OCI-LY1 (cell line): ENCODE measurements at regions not wholly inside any gene's neighbourhood (a gene's known extent, or its start where the extent isn't known, plus 50 kb on each side); places are given as distances from the start of the nearest gene placed in this dataset.

Experiments used
- H2AFZ ChIP-seq: fragments of 200-600 bp; sonication (generic), shearing (Covaris generic); 2 replicates; pipeline ENCODE4 v1.6.0; 2014; ENCODE audit warnings: antibody characterized with exemption, mild to moderate bottlenecking, low read length
- H3F3A ChIP-seq: fragments of 200-600 bp; sonication (generic), shearing (Covaris generic); 2 replicates; pipeline ENCODE4 v1.6.0; 2014; ENCODE audit warnings: mild to moderate bottlenecking, antibody characterized with exemption, low read length, moderate library complexity; ENCODE audit not compliant: insufficient read depth
- H3K27ac ChIP-seq: fragments of 200-600 bp; sonication (generic); 2 replicates; pipeline ENCODE4 v1.5.1; 2014; ENCODE audit warnings: low read length, mixed run types, mild to moderate bottlenecking, low read depth; ENCODE audit not compliant: poor library complexity, severe bottlenecking
- H3K27me3 ChIP-seq: fragments of 200-600 bp; sonication (generic); 2 replicates; pipeline ENCODE4 v1.6.0; 2014; ENCODE audit warnings: antibody characterized with exemption, mild to moderate bottlenecking, low read length, moderate library complexity; ENCODE audit not compliant: insufficient read depth
- H3K36me3 ChIP-seq: fragments of 200-600 bp; sonication (generic); 2 replicates; pipeline ENCODE4 v1.6.1; 2014; ENCODE audit warnings: mild to moderate bottlenecking, antibody characterized with exemption, low read length, moderate library complexity, mixed read lengths; ENCODE audit not compliant: insufficient read depth
- H3K4me1 ChIP-seq: fragments of 200-600 bp; sonication (generic); 2 replicates; pipeline ENCODE4 v1.5.1; 2014; ENCODE audit warnings: mild to moderate bottlenecking, low read length, moderate library complexity; ENCODE audit not compliant: insufficient read depth, severe bottlenecking
- H3K4me2 ChIP-seq: fragments of 200-600 bp; sonication (generic), shearing (Covaris generic); 2 replicates; pipeline ENCODE4 v1.6.1; 2014; ENCODE audit warnings: low read length
- H3K4me3 ChIP-seq: fragments of 200-600 bp; sonication (generic); 2 replicates; pipeline ENCODE4 v1.5.1; 2014; ENCODE audit warnings: low read length, low read depth, mild to moderate bottlenecking, mixed read lengths; ENCODE audit not compliant: poor library complexity, severe bottlenecking
- H3K79me2 ChIP-seq: fragments of 200-600 bp; shearing (Covaris generic); 2 replicates; pipeline ENCODE4 v1.6.1; 2016; ENCODE audit warnings: mixed run types, low read length, mixed read lengths; ENCODE audit not compliant: insufficient read depth
- H3K9ac ChIP-seq: fragments of 200-600 bp; sonication (generic), shearing (Covaris generic); 2 replicates; pipeline ENCODE4 v1.6.1; 2014; ENCODE audit warnings: mild to moderate bottlenecking, low read length, mixed read lengths
- H3K9me2 ChIP-seq: fragments of 200-600 bp; sonication (generic), shearing (Covaris generic); 2 replicates; pipeline ENCODE4 v1.6.1; 2014; ENCODE audit warnings: low read depth, mild to moderate bottlenecking, low read length, mixed read lengths
- H3K9me3 ChIP-seq: fragments of 200-600 bp; shearing (Covaris generic); 2 replicates; pipeline ENCODE4 v1.6.1; 2014; ENCODE audit warnings: low read length, mixed read lengths
- H4K20me1 ChIP-seq: fragments of 200-600 bp; sonication (generic), shearing (Covaris generic); 2 replicates; pipeline ENCODE4 v1.6.0; 2016; ENCODE audit warnings: mild to moderate bottlenecking, low read length; ENCODE audit not compliant: insufficient read depth
- EZH2 ChIP-seq: fragments of 200-600 bp; sonication (generic), shearing (Covaris generic); IDR thresholded peaks from 2 replicates; pipeline ENCODE4 v1.8.0; 2017; ENCODE audit warnings: borderline replicate concordance, mixed run types, mild to moderate bottlenecking, antibody characterized with exemption, low read length, moderate library complexity, mixed read lengths
- TF ChIP-seq, protein P1 (sequence below): fragments of 200-600 bp; sonication (generic), shearing (Covaris generic); IDR thresholded peaks from 2 replicates; pipeline ENCODE4 v1.5.1; 2017; ENCODE audit warnings: mild to moderate bottlenecking, antibody characterized with exemption, low read length, moderate library complexity, mixed read lengths

DNA sequence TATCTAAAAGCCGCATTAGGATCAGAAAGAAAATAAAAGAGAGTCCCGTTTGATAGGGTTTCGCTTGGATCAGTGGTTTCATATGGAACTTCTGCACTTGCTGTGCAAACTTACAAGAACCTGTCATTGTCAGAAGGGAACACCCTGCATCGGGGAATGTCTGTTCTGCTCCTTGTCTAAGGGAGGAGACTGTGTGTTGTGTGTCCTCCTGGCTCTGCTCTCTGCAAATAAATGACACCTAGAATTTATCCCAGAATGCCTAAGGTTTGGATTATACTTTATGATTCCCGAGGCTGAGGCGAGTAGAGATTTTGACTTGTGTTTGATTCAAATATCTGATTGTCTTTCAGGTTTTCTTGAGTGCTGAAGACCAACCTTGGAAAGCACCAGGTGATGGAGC, 785.1 kb downstream of the GALR1 start:
- Histone ChIP-seq H3K9ac (no peak overlapping the region), H3K27ac (no peak overlapping the region), H3K9me3 (no peaks in the 10 kb centered on the region), H3K4me3 (no peak overlapping the region), H2AFZ (no peak overlapping the region), H3K4me2 (no peak overlapping the region), H3F3A (no peaks in the 10 kb centered on the region), H3K4me1 (no peaks in the 10 kb centered on the region), H3K9me2 (no peaks in the 10 kb centered on the region), H3K79me2 (no peaks in the 10 kb centered on the region), H3K27me3 (no peaks in the 10 kb centered on the region), H4K20me1 (no peaks in the 10 kb centered on the region), H3K36me3 (no peaks in the 10 kb centered on the region)
- TF ChIP-seq EZH2: no peak
- TF ChIP-seq, protein P1, sequence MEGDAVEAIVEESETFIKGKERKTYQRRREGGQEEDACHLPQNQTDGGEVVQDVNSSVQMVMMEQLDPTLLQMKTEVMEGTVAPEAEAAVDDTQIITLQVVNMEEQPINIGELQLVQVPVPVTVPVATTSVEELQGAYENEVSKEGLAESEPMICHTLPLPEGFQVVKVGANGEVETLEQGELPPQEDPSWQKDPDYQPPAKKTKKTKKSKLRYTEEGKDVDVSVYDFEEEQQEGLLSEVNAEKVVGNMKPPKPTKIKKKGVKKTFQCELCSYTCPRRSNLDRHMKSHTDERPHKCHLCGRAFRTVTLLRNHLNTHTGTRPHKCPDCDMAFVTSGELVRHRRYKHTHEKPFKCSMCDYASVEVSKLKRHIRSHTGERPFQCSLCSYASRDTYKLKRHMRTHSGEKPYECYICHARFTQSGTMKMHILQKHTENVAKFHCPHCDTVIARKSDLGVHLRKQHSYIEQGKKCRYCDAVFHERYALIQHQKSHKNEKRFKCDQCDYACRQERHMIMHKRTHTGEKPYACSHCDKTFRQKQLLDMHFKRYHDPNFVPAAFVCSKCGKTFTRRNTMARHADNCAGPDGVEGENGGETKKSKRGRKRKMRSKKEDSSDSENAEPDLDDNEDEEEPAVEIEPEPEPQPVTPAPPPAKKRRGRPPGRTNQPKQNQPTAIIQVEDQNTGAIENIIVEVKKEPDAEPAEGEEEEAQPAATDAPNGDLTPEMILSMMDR: no peak

DNA sequence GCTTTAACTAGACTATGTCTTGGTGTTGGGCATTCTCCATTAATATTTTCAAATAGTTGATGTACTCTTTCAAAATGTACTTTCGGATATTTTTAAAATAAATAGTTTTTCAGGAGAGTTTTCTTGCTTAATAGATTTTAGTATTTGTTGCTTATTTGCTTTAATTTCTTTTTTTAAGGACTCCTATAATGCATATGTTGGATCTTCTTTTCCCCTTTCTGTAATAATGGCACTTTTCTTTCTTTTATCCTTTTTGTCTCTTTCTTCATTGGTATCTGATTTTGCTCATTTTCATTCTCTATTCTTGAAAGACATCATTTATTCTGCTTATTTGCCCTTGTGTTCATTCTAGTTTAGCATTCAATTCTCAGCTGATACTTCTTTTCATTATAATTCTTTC, 791.6 kb downstream of the GALR1 start:
- Histone ChIP-seq H3K27me3 (no peaks in the 10 kb centered on the region), H3K4me3 (no peak overlapping the region), H2AFZ (no peak overlapping the region), H3K4me1 (no peaks in the 10 kb centered on the region), H3K27ac (no peak overlapping the region), H3K9me2 (no peaks in the 10 kb centered on the region), H3K79me2 (no peaks in the 10 kb centered on the region), H3F3A (no peaks in the 10 kb centered on the region), H4K20me1 (no peaks in the 10 kb centered on the region), H3K9me3 (no peaks in the 10 kb centered on the region), H3K4me2 (no peak overlapping the region), H3K36me3 (no peaks in the 10 kb centered on the region; the same call in 1 of the 2 replicates), H3K9ac (no peak overlapping the region)
- TF ChIP-seq EZH2: no peak
- TF ChIP-seq, protein P1: no peak

DNA sequence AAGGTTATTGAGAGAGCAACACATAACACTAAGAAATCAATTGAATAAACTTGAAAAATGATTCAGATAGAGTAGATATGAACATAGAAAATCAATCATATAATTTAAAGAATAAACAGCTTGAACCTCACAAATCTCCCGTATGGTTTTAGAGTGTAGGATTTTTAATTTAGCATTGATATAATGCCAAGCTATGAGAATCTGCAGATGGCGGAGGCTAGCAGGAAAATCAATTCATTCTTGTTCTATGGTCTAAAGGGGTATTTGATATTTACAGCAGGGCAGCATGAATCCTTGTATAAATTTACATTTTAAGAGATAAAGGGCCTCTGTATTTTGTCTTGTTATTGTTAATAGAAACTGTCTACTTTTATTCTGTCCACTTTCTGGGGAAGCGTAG, 797.0 kb downstream of the GALR1 start:
- TF ChIP-seq, protein P1: no peak
- no peak for TF ChIP-seq EZH2

More for the DNA sequence above, 797.0 kb downstream of the GALR1 start:
- no peaks in the 10 kb centered on the region for H3F3A ChIP-seq
- no peaks in the 10 kb centered on the region for H3K4me1 ChIP-seq
- H2AFZ ChIP-seq: no peak overlapping the region
- H3K36me3 ChIP-seq: no peaks in the 10 kb centered on the region
- H3K4me3 ChIP-seq: no peak overlapping the region
- no peak overlapping the region for H3K9ac ChIP-seq
- no peak overlapping the region for H3K4me2 ChIP-seq
- no peaks in the 10 kb centered on the region for H3K27me3 ChIP-seq
- H3K9me3 ChIP-seq: no peaks in the 10 kb centered on the region
- no peak overlapping the region for H3K27ac ChIP-seq
- no peaks in the 10 kb centered on the region for H3K9me2 ChIP-seq
- H3K79me2 ChIP-seq: no peaks in the 10 kb centered on the region
- H4K20me1 ChIP-seq: no peaks in the 10 kb centered on the region
